ENCODE measurements at regions not wholly inside any gene's neighbourhood (a gene's known extent, or its start where the extent isn't known, plus 50 kb on each side); places are given as distances from the start of the nearest gene placed in this dataset.

DNA sequence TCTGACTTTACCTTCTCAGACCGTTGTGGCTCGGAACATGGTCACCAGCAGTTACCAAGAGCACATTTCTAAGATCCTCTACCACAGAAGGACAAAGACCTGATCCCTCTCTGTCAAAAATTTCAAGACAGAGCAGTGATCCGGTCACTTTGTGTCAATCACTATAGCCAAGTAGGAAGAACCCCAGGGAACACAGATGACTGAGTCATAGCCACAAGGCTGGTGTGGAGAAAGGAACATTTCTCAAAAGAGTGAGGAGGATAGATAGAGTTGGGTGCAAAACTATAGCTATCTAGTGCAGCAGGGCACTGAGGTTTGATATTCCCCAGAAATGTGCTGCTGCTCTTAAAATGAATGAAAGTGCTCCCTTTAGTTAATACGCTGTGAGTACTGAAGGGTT is 130.7 kb upstream of the SMIM23 start:
- TF ChIP-seq, protein P1, sequence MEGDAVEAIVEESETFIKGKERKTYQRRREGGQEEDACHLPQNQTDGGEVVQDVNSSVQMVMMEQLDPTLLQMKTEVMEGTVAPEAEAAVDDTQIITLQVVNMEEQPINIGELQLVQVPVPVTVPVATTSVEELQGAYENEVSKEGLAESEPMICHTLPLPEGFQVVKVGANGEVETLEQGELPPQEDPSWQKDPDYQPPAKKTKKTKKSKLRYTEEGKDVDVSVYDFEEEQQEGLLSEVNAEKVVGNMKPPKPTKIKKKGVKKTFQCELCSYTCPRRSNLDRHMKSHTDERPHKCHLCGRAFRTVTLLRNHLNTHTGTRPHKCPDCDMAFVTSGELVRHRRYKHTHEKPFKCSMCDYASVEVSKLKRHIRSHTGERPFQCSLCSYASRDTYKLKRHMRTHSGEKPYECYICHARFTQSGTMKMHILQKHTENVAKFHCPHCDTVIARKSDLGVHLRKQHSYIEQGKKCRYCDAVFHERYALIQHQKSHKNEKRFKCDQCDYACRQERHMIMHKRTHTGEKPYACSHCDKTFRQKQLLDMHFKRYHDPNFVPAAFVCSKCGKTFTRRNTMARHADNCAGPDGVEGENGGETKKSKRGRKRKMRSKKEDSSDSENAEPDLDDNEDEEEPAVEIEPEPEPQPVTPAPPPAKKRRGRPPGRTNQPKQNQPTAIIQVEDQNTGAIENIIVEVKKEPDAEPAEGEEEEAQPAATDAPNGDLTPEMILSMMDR (conservative IDR thresholded peaks at IDR 0.05 in 1 of 2, IDR thresholded peaks at IDR 0.05 in 1 of 2; ENCODE audit: low read depth in 1 of 2, low read length in 2 of 2), result no peak
- no peak for TF ChIP-seq EZH2 (IDR thresholded peaks at IDR 0.05; ENCODE audit: low read length, missing control alignments)

Measured in fibroblast of lung (primary cell).